ENCODE measurements at regions not wholly inside any gene's neighbourhood (a gene's known extent, or its start where the extent isn't known, plus 50 kb on each side); places are given as distances from the start of the nearest gene placed in this dataset.

- H3K27me3 ChIP-seq (ENCODE audit: control insufficient read depth in 1 of 2, insufficient read depth in 2 of 2, low read length in 2 of 2), result no peaks in the 10 kb centered on the region
- ATAC-seq (ENCODE audit: poor library complexity) (no peak), DNase-seq (peak in 8 of 14 experiments; percentile 2 to 58 (median 8))
- peaks cover 4 to 5% of the 10 kb centered on the region in 2 experiments for H3K9me3 ChIP-seq (ENCODE audit: control insufficient read depth in 1 of 2, insufficient read depth in 1 of 2, low read length in 2 of 2)
- H3K27ac ChIP-seq (ENCODE audit: low read depth in 1 of 2, low read length in 2 of 2), result no peak overlapping the region
- Mint-ChIP-seq H3K36me3 (ENCODE audit: low read depth) (no peaks in the 10 kb centered on the region), H3K27ac (no peak overlapping the region), H3K9me3 (peaks cover 10% of the 10 kb centered on the region), H3K4me3 (no peak overlapping the region), H3K27me3 (peaks cover 24% of the 10 kb centered on the region), H3K4me1 (ENCODE audit: low read depth) (no peaks in the 10 kb centered on the region)
- POLR2A ChIA-PET, result no interaction called here
- H3K4me3 ChIP-seq (ENCODE audit: low read length), result no peak overlapping the region
- no peaks in the 10 kb centered on the region for H3K36me3 ChIP-seq (ENCODE audit: insufficient read depth, low read length)
- H3K4me1 ChIP-seq (ENCODE audit: insufficient read depth, low read length), result no peaks in the 10 kb centered on the region
- CTCF ChIA-PET, result interaction anchor here (0.6 to 0.7 kb wide), 2 partner anchors 13 to 24 kb away, joined by 3 read pairs; no protein-coding TSS in a partner anchor
- no peak for TF ChIP-seq CTCF (IDR thresholded peaks at IDR 0.05)
- intact Hi-C loops (cut with DNase I, micrococcal nuclease), result loop anchor here (2.0 kb wide), 1 partner anchor 70 kb away; no protein-coding TSS in a partner anchor
Measured at GRCh38 chr1:112298558-112298957, 97.5 kb upstream of the CTTNBP2NL start.

GRCh38 chr1:112304126-112304525, 91.9 kb upstream of the CTTNBP2NL start:
- H3K9me3 Mint-ChIP-seq, result no peaks in the 10 kb centered on the region
- peaks cover 33% of the 10 kb centered on the region for H3K27me3 Mint-ChIP-seq
- Histone ChIP-seq H3K9me3 (ENCODE audit: control insufficient read depth in 1 of 2, insufficient read depth in 1 of 2, low read length in 2 of 2) (no peaks in the 10 kb centered on the region), H3K4me3 (ENCODE audit: low read length) (no peak overlapping the region), H3K27me3 (ENCODE audit: control insufficient read depth in 1 of 2, insufficient read depth in 2 of 2, low read length in 2 of 2) (peaks cover 0 to 2% of the 10 kb centered on the region in 2 experiments), H3K36me3 (ENCODE audit: insufficient read depth, low read length) (no peaks in the 10 kb centered on the region), H3K4me1 (ENCODE audit: insufficient read depth, low read length) (no peaks in the 10 kb centered on the region), H3K27ac (ENCODE audit: low read depth in 1 of 2, low read length in 2 of 2) (no peak overlapping the region)
- CTCF ChIA-PET, result no interaction called here
- ATAC-seq (ENCODE audit: poor library complexity) (no peak), DNase-seq (no peak)
- TF ChIP-seq CTCF (IDR thresholded peaks at IDR 0.05), result no peak
- H3K4me3 Mint-ChIP-seq, result no peak overlapping the region
- POLR2A ChIA-PET, result no interaction called here
- no peaks in the 10 kb centered on the region for H3K36me3 Mint-ChIP-seq (ENCODE audit: low read depth)
- no peaks in the 10 kb centered on the region for H3K4me1 Mint-ChIP-seq (ENCODE audit: low read depth)
- no peak overlapping the region for H3K27ac Mint-ChIP-seq
- intact Hi-C loops (cut with DNase I, micrococcal nuclease), result no loop called here

- CTCF ChIA-PET, result no interaction called here
- Mint-ChIP-seq H3K4me3 (no peak overlapping the region), H3K27ac (no peak overlapping the region), H3K27me3 (peaks cover 35% of the 10 kb centered on the region), H3K36me3 (ENCODE audit: low read depth) (no peaks in the 10 kb centered on the region), H3K9me3 (no peaks in the 10 kb centered on the region), H3K4me1 (ENCODE audit: low read depth) (no peaks in the 10 kb centered on the region)
- H3K4me3 ChIP-seq (ENCODE audit: low read length), result no peak overlapping the region
- no peaks in the 10 kb centered on the region for H3K4me1 ChIP-seq (ENCODE audit: insufficient read depth, low read length)
- ATAC-seq (ENCODE audit: poor library complexity) (no peak), DNase-seq (no peak)
- POLR2A ChIA-PET, result no interaction called here
- no peak for TF ChIP-seq CTCF (IDR thresholded peaks at IDR 0.05)
- intact Hi-C loops (cut with DNase I, micrococcal nuclease), result no loop called here
- H3K27ac ChIP-seq (ENCODE audit: low read depth in 1 of 2, low read length in 2 of 2), result no peak overlapping the region
- no peaks in the 10 kb centered on the region for H3K9me3 ChIP-seq (ENCODE audit: control insufficient read depth in 1 of 2, insufficient read depth in 1 of 2, low read length in 2 of 2)
- H3K27me3 ChIP-seq (ENCODE audit: control insufficient read depth in 1 of 2, insufficient read depth in 2 of 2, low read length in 2 of 2), result peaks cover 0 to 2% of the 10 kb centered on the region in 2 experiments
- H3K36me3 ChIP-seq (ENCODE audit: insufficient read depth, low read length), result no peaks in the 10 kb centered on the region
Measured at GRCh38 chr1:112304612-112305011, 91.4 kb upstream of the CTTNBP2NL start.
